HepG2 (cell line): ENCODE measurements at regions not wholly inside any gene's neighbourhood (a gene's known extent, or its start where the extent isn't known, plus 50 kb on each side); places are given as distances from the start of the nearest gene placed in this dataset.

Experiments
- BRCA1 ChIP-seq: sonication (generic); formaldehyde crosslinking; IDR thresholded peaks from 2 replicates; pipeline ENCODE4 v1.4.0; 2020; ENCODE audit warnings: missing genetic modification reagents
- CCDC6 ChIP-seq: sonication (generic); formaldehyde crosslinking; IDR thresholded peaks from 2 replicates; pipeline ENCODE4 v1.8.1; 2022; ENCODE audit warnings: mild to moderate bottlenecking, missing genetic modification reagents, moderate library complexity
- FOXJ3 ChIP-seq: sonication (generic); formaldehyde crosslinking; IDR thresholded peaks from 2 replicates; pipeline ENCODE4 v1.4.0; 2020; ENCODE audit warnings: missing genetic modification reagents, mild to moderate bottlenecking, borderline replicate concordance
- HBP1 ChIP-seq: IDR thresholded peaks from 2 replicates; pipeline ENCODE4 v1.6.1; 2016; ENCODE audit warnings: low read depth, control low read depth
- LCORL ChIP-seq, 2 experiments: fragments of 450-650 bp in 1 of 2; sonication (generic) in 1 of 2; formaldehyde crosslinking in 1 of 2; IDR thresholded peaks; 2 replicates each; pipeline versions ENCODE4 v1.5.0 to v1.6.1; 2017 to 2020; ENCODE audit warnings: antibody characterized with exemption in 1 of 2, missing genetic modification reagents in 1 of 2
- MIER2 ChIP-seq: IDR thresholded peaks from 2 replicates; pipeline ENCODE4 v1.6.1; 2016; ENCODE audit warnings: missing biosample characterization, missing genetic modification reagents
- NFKB2 ChIP-seq: sonication (generic); formaldehyde crosslinking; IDR thresholded peaks from 2 replicates; pipeline ENCODE4 v1.4.0; 2020; ENCODE audit warnings: missing genetic modification reagents, borderline replicate concordance
- ZBTB7A ChIP-seq: sonication (generic); formaldehyde crosslinking; IDR thresholded peaks from 2 replicates; pipeline ENCODE4 v1.8.0; 2022; ENCODE audit warnings: mild to moderate bottlenecking, missing genetic modification reagents
- ZMYM4 ChIP-seq: sonication (generic); formaldehyde crosslinking; IDR thresholded peaks from 2 replicates; pipeline ENCODE4 v1.8.1; 2023; ENCODE audit warnings: mild to moderate bottlenecking, missing genetic modification reagents
- ZNF124 ChIP-seq: sonication (generic); formaldehyde crosslinking; IDR thresholded peaks from 2 replicates; pipeline ENCODE4 v1.4.0; 2020; ENCODE audit warnings: missing genetic modification reagents
- ZNF292 ChIP-seq: sonication (generic); formaldehyde crosslinking; IDR thresholded peaks from 2 replicates; pipeline ENCODE4 v1.8.1; 2022; ENCODE audit warnings: mild to moderate bottlenecking, low read depth, missing genetic modification reagents, borderline replicate concordance
- ZNF331 ChIP-seq: sonication (generic); formaldehyde crosslinking; IDR thresholded peaks from 2 replicates; pipeline ENCODE4 v1.4.0; 2020; ENCODE audit warnings: missing genetic modification reagents
- ZNF333 ChIP-seq: sonication (generic); formaldehyde crosslinking; IDR thresholded peaks from 2 replicates; pipeline ENCODE4 v1.4.0; 2020; ENCODE audit warnings: mild to moderate bottlenecking, missing genetic modification reagents, borderline replicate concordance
- ZNF430 ChIP-seq: sonication (generic); formaldehyde crosslinking; IDR thresholded peaks from 2 replicates; pipeline ENCODE4 v1.9.0; 2021; ENCODE audit warnings: mild to moderate bottlenecking, missing genetic modification reagents
- ZNF468 ChIP-seq: sonication (generic); formaldehyde crosslinking; IDR thresholded peaks from 2 replicates; pipeline ENCODE4 v1.8.0; 2022; ENCODE audit warnings: mild to moderate bottlenecking, moderate library complexity, missing genetic modification reagents
- ZNF761 ChIP-seq: sonication (generic); formaldehyde crosslinking; conservative IDR thresholded peaks from 2 replicates; pipeline ENCODE4 v1.4.0; 2020; ENCODE audit warnings: mild to moderate bottlenecking, missing genetic modification reagents
- ZNF773 ChIP-seq: sonication (generic); formaldehyde crosslinking; IDR thresholded peaks from 2 replicates; pipeline ENCODE4 v1.4.0; 2020; ENCODE audit warnings: missing genetic modification reagents, borderline replicate concordance
- ZNF790 ChIP-seq: sonication (generic); formaldehyde crosslinking; IDR thresholded peaks from 2 replicates; pipeline ENCODE4 v1.8.0; 2022; ENCODE audit warnings: missing genetic modification reagents, mild to moderate bottlenecking, borderline replicate concordance
- ZNF841 ChIP-seq: sonication (generic); formaldehyde crosslinking; IDR thresholded peaks from 2 replicates; pipeline ENCODE4 v1.8.1; 2023; ENCODE audit warnings: missing genetic modification reagents, borderline replicate concordance
- TF ChIP-seq, protein P1 (sequence below): fragments of 450-650 bp; IDR thresholded peaks from 2 replicates; pipeline ENCODE4 v1.6.1; 2017
- TF ChIP-seq, protein P2 (sequence below): IDR thresholded peaks from 2 replicates; pipeline ENCODE4 v1.6.1; 2012; ENCODE audit warnings: low read depth, low read length, improper control_type of control experiment
- TF ChIP-seq, protein P3 (sequence below): sonication (generic); formaldehyde crosslinking; IDR thresholded peaks from 2 replicates; pipeline ENCODE4 v1.4.0; 2020; ENCODE audit warnings: missing genetic modification reagents, mild to moderate bottlenecking, borderline replicate concordance

DNA sequence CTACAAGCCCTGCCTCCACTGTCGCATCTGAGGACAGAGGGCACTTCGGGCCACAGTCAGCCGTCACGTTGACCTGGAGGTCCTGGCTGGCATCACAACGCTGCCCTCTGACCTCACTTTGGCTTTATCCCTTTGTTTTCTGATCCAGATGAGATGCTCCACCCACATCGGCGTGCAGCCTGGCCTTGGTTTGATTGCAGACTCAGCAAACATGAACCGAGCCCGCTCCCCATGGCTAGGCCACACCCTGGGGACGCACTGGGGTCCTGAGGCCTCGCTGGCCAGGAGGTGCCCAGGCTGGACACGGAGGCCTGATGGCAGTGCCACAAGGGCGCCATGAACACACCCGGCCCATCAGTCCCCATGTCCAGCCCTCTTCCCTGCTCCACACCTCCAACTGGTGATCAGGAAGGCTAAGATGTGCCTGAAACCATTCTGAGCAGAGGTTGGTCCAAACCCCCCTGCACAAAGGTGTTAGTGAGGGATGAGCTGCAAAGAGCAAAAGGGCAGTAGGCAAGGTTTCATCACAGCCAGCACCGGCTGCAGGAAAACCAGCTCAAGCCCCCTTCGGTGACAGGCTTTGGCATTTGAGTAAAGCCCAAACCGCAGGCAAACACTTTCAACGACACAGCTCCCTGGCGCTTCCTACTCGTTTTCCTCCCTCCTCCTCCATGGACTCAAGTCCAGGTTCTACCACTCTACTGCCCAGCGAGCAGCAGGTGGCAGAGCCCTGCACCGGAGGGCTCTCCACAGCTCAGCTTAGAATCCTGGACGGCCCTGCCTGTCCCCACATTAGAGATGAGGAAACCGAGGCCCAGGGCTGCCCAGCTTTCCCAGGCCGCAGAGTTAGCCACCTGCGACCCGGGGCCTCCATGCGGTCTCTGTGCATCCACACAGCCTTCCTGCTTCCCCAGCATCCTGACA is 165.8 kb downstream of the NUP210 start (continued):
- TF ChIP-seq NFKB2 (CRISPR knock-in tag) (peak; percentile 42; the same call in 1 of the 2 replicates), HBP1 (CRISPR knock-in tag) (no peak), ZNF292 (peak; percentile 89), ZBTB7A (CRISPR knock-in tag) (peak; percentile 55; the same call in 1 of the 2 replicates), ZNF331 (CRISPR knock-in tag) (0 out of 2 replicates have a peak, but pooled peaks have one; percentile 57), ZNF124 (CRISPR knock-in tag) (peak; percentile 77; the same call in 1 of the 2 replicates), ZNF790 (CRISPR knock-in tag) (no peak), MIER2 (CRISPR knock-in tag) (no peak), ZNF773 (CRISPR knock-in tag) (no peak), ZNF468 (CRISPR knock-in tag) (no peak), BRCA1 (no peak), ZNF430 (CRISPR knock-in tag) (no peak), CCDC6 (CRISPR knock-in tag) (no peak; the same call in 1 of the 2 replicates), ZMYM4 (CRISPR knock-in tag) (peak; percentile 69), ZNF841 (CRISPR knock-in tag) (no peak), FOXJ3 (CRISPR knock-in tag) (peak; percentile 31), ZNF761 (no peak), ZNF333 (no peak; the same call in 1 of the 2 replicates), LCORL (IDR thresholded peaks at IDR 0.05) (no peak), LCORL (CRISPR knock-in tag; IDR thresholded peaks at IDR 0.05) (0 out of 2 replicates have a peak, but pooled peaks have one; percentile 10)
- TF ChIP-seq, protein P1, sequence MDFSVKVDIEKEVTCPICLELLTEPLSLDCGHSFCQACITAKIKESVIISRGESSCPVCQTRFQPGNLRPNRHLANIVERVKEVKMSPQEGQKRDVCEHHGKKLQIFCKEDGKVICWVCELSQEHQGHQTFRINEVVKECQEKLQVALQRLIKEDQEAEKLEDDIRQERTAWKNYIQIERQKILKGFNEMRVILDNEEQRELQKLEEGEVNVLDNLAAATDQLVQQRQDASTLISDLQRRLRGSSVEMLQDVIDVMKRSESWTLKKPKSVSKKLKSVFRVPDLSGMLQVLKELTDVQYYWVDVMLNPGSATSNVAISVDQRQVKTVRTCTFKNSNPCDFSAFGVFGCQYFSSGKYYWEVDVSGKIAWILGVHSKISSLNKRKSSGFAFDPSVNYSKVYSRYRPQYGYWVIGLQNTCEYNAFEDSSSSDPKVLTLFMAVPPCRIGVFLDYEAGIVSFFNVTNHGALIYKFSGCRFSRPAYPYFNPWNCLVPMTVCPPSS: no peak
- TF ChIP-seq, protein P2, sequence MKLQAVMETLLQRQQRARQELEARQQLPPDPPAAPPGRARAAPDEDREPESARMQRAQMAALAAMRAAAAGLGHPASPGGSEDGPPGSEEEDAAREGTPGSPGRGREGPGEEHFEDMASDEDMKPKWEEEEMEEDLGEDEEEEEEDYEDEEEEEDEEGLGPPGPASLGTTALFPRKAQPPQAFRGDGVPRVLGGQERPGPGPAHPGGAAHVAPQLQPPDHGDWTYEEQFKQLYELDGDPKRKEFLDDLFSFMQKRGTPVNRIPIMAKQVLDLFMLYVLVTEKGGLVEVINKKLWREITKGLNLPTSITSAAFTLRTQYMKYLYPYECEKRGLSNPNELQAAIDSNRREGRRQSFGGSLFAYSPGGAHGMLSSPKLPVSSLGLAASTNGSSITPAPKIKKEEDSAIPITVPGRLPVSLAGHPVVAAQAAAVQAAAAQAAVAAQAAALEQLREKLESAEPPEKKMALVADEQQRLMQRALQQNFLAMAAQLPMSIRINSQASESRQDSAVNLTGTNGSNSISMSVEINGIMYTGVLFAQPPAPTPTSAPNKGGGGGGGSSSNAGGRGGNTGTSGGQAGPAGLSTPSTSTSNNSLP: no peak
- TF ChIP-seq, protein P3, sequence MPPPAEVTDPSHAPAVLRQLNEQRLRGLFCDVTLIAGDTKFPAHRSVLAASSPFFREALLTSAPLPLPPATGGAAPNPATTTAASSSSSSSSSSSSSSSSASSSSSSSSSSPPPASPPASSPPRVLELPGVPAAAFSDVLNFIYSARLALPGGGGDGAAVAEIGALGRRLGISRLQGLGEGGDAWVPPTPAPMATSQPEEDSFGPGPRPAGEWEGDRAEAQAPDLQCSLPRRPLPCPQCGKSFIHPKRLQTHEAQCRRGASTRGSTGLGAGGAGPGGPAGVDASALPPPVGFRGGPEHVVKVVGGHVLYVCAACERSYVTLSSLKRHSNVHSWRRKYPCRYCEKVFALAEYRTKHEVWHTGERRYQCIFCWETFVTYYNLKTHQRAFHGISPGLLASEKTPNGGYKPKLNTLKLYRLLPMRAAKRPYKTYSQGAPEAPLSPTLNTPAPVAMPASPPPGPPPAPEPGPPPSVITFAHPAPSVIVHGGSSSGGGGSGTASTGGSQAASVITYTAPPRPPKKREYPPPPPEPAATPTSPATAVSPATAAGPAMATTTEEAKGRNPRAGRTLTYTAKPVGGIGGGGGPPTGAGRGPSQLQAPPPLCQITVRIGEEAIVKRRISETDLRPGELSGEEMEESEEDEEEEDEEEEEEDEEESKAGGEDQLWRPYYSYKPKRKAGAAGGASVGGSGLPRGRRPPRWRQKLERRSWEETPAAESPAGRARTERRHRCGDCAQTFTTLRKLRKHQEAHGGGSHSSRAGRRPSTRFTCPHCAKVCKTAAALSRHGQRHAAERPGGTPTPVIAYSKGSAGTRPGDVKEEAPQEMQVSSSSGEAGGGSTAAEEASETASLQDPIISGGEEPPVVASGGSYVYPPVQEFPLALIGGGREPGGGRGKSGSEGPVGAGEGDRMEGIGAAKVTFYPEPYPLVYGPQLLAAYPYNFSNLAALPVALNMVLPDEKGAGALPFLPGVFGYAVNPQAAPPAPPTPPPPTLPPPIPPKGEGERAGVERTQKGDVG (CRISPR knock-in tag): peak; percentile 65; the same call in 1 of the 2 replicates
